Stomach (tissue), 8 donors: ENCODE measurements at regions not wholly inside any gene's neighbourhood (a gene's known extent, or its start where the extent isn't known, plus 50 kb on each side); places are given as distances from the start of the nearest gene placed in this dataset.
"Not testable (repeated sequence)": the region's sequence is repeated elsewhere in the genome, so short reads cannot be mapped to it uniquely, and the experiment has no call there.

Experiments
- DNase-seq, 2 donors: peaks; one replicate each; pipeline versions ENCODE4 v3.0.0 to v3.0.0-alpha.2; 2013 to 2019
- H3K27ac ChIP-seq, 5 donors: fragments of 200-600 bp in 4 of 5; sonication (generic) in 4 of 5; one replicate each; pipeline ENCODE4 v1.5.1; 2013 to 2019; ENCODE audit warnings: mild to moderate bottlenecking in 1 of 5, moderate library complexity in 1 of 5
- H3K27me3 ChIP-seq, 3 donors: fragments of 200-600 bp; sonication (generic); one replicate each; pipeline ENCODE4 v1.5.1; 2017 to 2019; ENCODE audit warnings: mixed run types in 1 of 3
- H3K36me3 ChIP-seq, 4 donors: fragments of 200-600 bp; sonication (generic); 1 replicate in 3 of 4; 2 replicates in 1 of 4; pipeline ENCODE4 v1.5.1; 2016 to 2019
- H3K4me1 ChIP-seq, 4 donors: fragments of 200-600 bp; sonication (generic); one replicate each; pipeline ENCODE4 v1.5.1; 2016 to 2019
- H3K4me3 ChIP-seq, 4 donors: fragments of 200-600 bp; sonication (generic) in 3 of 4; one replicate each; pipeline ENCODE4 v1.5.1; 2016 to 2019; ENCODE audit warnings: mild to moderate bottlenecking in 1 of 4
- H3K9me3 ChIP-seq, 4 donors: fragments of 200-600 bp; sonication (generic); one replicate each; pipeline ENCODE4 v1.5.1; 2016 to 2019
- CTCF ChIP-seq, 7 experiments: fragments of 450-650 bp in 4 of 7; fragments of 200-600 bp in 3 of 7; sonication (generic) in 3 of 7; IDR thresholded peaks; one replicate each; pipeline ENCODE4 v1.5.1; 2016 to 2019; ENCODE audit warnings: antibody characterized with exemption in 7 of 7, control low read depth in 2 of 7, mild to moderate bottlenecking in 1 of 7
- EP300 ChIP-seq: sonication (generic); formaldehyde crosslinking; IDR thresholded peaks from one replicate; pipeline ENCODE4 v1.6.1; 2017; ENCODE audit warnings: antibody characterized with exemption
- POLR2A ChIP-seq, 4 donors: fragments of 450-650 bp; IDR thresholded peaks; one replicate each; pipeline ENCODE4 v1.6.1; 2016; ENCODE audit warnings: antibody characterized with exemption in 4 of 4, control low read depth in 2 of 4, mild to moderate bottlenecking in 1 of 4, moderate library complexity in 1 of 4
- POLR2AphosphoS5 ChIP-seq, 3 donors: sonication (generic); formaldehyde crosslinking; IDR thresholded peaks; one replicate each; pipeline ENCODE4 v1.6.1; 2016; ENCODE audit warnings: antibody characterized with exemption in 3 of 3
- WGBS, 5 donors: extraction: QIAGEN DNeasy Blood & Tissue Kit in 3 of 5; methylation state at CpG; one replicate each; pipeline versions ENCODE4 v1.1.5 to v1.1.7; 2013 to 2018; 5-methylcytosine and 5-hydroxymethylcytosine counted together
- intact Hi-C: fragments of 100-400 bp; cut with DNase I; formaldehyde crosslinking; loops from one replicate; pipeline ENCODE4 v1.15.1; 2023; ENCODE audit warnings: low total_unique reads
- donor health status: healthy with polysubstance abuse.
- donor health status: Bipolar disorder and iron deficiency.
- donor health status: healthy.

GRCh38 chrX:138986866-138987265 is 275.3 kb upstream of the FGF13 start:
- intact Hi-C loops: no loop called here
- TF ChIP-seq EP300 (no peak), POLR2AphosphoS5 (IDR thresholded peaks at IDR 0.05) (no peak), CTCF (IDR thresholded peaks at IDR 0.05) (no peak), POLR2A (IDR thresholded peaks at IDR 0.05) (no peak)
- H3K4me1 ChIP-seq: no peaks in the 10 kb centered on the region
- DNase-seq: no peak
- WGBS, 5 donors: 79 to 96% (median 87%) methylated on average over 1 of the region's 1 CpG
- H3K4me3 ChIP-seq: no peak overlapping the region
- H3K9me3 ChIP-seq: no peaks in the 10 kb centered on the region
- no peaks in the 10 kb centered on the region for H3K27me3 ChIP-seq
- no peaks in the 10 kb centered on the region for H3K36me3 ChIP-seq
- H3K27ac ChIP-seq: no peak overlapping the region

GRCh38 chrX:138986235-138986634 is 274.7 kb upstream of the FGF13 start:
- TF ChIP-seq POLR2AphosphoS5 (IDR thresholded peaks at IDR 0.05) (no peak), POLR2A (IDR thresholded peaks at IDR 0.05) (no peak), CTCF (IDR thresholded peaks at IDR 0.05) (no peak), EP300 (no peak)
- no peaks in the 10 kb centered on the region for H3K9me3 ChIP-seq
- H3K36me3 ChIP-seq: no peaks in the 10 kb centered on the region
- 64 to 93% (median 78%) methylated on average over 3 of the region's 3 CpGs for WGBS, 5 donors
- intact Hi-C loops: no loop called here
- H3K27me3 ChIP-seq: no peaks in the 10 kb centered on the region
- no peak overlapping the region for H3K4me3 ChIP-seq
- no peak for DNase-seq
- no peaks in the 10 kb centered on the region for H3K4me1 ChIP-seq
- H3K27ac ChIP-seq: no peak overlapping the region

- intact Hi-C loops: no loop called here
- no peak for TF ChIP-seq EP300
- TF ChIP-seq CTCF (IDR thresholded peaks at IDR 0.05): no peak
- no peak for TF ChIP-seq POLR2AphosphoS5 (IDR thresholded peaks at IDR 0.05)
- TF ChIP-seq POLR2A (IDR thresholded peaks at IDR 0.05): no peak
- H3K36me3 ChIP-seq: no peaks in the 10 kb centered on the region
- no peaks in the 10 kb centered on the region for H3K9me3 ChIP-seq
- no peaks in the 10 kb centered on the region for H3K4me1 ChIP-seq
- H3K4me3 ChIP-seq: no peak overlapping the region
- no peaks in the 10 kb centered on the region for H3K27me3 ChIP-seq
- WGBS, 5 donors: 68 to 82% (median 73%) methylated on average over 4 of the region's 4 CpGs
- H3K27ac ChIP-seq: no peak overlapping the region
- DNase-seq: no peak
Observed at GRCh38 chrX:138982365-138982764, 270.8 kb upstream of the FGF13 start.

GRCh38 chrX:138964501-138964900 is 253.0 kb upstream of the FGF13 start:
- Histone ChIP-seq H3K4me1 (no peaks in the 10 kb centered on the region), H3K9me3 (no peaks in the 10 kb centered on the region), H3K27ac (no peak overlapping the region), H3K4me3 (no peak overlapping the region), H3K27me3 (no peaks in the 10 kb centered on the region), H3K36me3 (no peaks in the 10 kb centered on the region)
- intact Hi-C loops: no loop called here
- DNase-seq: no peak
- WGBS, 5 donors: 40 to 73% (median 66%) methylated on average over 4 of the region's 4 CpGs
- TF ChIP-seq POLR2A (IDR thresholded peaks at IDR 0.05) (no peak), POLR2AphosphoS5 (IDR thresholded peaks at IDR 0.05) (no peak), EP300 (no peak), CTCF (IDR thresholded peaks at IDR 0.05) (no peak)

GRCh38 chrX:138962419-138962818 is 250.9 kb upstream of the FGF13 start:
- intact Hi-C loops, H3K27me3 ChIP-seq, H3K27ac ChIP-seq, DNase-seq, H3K4me3 ChIP-seq, H3K36me3 ChIP-seq, H3K9me3 ChIP-seq, H3K4me1 ChIP-seq: not testable (repeated sequence)
- WGBS, 5 donors: 81 to 91% (median 86%) methylated on average over 3 of the region's 3 CpGs
